ENCODE measurements at regions not wholly inside any gene's neighbourhood (a gene's known extent, or its start where the extent isn't known, plus 50 kb on each side); places are given as distances from the start of the nearest gene placed in this dataset.

DNA sequence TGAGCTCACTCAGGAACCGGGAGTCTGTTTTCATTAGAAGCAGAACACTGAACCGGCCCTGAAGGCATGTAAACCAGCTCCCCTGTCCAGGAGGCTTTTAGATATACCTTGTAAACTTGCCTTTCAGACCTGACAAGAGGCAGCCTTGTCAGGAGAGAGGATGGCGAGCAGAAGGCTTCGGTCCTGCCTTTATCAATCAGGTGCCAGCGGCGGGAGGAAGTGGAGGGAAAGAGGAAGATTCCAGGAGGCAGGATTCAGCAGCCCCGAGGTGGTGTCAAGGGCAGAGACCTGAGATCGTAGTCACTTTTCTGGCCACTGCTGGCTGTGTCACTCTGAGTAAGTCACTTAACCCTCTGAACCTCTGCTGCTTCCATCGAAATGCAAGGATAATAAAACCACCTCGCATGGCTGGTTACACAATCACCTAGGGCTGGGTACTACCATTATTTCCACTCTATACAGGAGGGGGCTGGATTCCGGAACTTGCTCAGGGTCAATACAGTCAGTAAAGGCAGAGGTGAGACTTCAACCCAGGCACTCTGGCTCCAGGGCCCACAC lies 181.0 kb downstream of the CHST1 start:
- Histone ChIP-seq H3K4me1 (ENCODE audit: low read depth) (no peaks in the 10 kb centered on the region), H3K9me3 (ENCODE audit: low read depth) (no peaks in the 10 kb centered on the region), H3K27ac (no peak overlapping the region), H3K36me3 (no peaks in the 10 kb centered on the region), H3K4me3 (no peak overlapping the region), H3K27me3 (no peaks in the 10 kb centered on the region)
- TF ChIP-seq, protein P1, sequence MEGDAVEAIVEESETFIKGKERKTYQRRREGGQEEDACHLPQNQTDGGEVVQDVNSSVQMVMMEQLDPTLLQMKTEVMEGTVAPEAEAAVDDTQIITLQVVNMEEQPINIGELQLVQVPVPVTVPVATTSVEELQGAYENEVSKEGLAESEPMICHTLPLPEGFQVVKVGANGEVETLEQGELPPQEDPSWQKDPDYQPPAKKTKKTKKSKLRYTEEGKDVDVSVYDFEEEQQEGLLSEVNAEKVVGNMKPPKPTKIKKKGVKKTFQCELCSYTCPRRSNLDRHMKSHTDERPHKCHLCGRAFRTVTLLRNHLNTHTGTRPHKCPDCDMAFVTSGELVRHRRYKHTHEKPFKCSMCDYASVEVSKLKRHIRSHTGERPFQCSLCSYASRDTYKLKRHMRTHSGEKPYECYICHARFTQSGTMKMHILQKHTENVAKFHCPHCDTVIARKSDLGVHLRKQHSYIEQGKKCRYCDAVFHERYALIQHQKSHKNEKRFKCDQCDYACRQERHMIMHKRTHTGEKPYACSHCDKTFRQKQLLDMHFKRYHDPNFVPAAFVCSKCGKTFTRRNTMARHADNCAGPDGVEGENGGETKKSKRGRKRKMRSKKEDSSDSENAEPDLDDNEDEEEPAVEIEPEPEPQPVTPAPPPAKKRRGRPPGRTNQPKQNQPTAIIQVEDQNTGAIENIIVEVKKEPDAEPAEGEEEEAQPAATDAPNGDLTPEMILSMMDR (IDR thresholded peaks at IDR 0.05; ENCODE audit: low read depth, low read length): no peak
- DNase-seq (ENCODE audit: low read depth in 1 of 2, low spot score in 1 of 2): no peak

DNA sequence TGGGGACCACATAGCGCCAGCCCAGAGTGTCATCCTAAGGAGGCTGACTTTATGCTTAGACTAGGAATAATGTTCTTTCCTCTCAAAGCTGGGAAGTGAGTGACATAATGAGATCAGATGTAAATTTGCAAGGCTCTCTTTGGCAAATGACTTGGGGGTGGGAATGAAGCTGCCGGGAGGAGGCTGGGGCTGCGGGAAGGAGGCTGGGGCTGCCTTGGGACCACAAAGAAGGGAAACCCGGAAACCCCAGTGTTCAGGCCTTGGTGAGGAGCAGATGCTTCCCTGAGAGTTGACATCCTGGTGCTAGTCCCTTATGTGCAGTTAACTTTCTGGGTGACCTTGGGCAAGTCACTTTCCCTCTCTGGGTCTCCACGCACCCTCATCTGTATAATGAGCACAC lies 182.0 kb downstream of the CHST1 start:
- Histone ChIP-seq H3K4me3 (no peak overlapping the region), H3K27ac (no peak overlapping the region), H3K36me3 (no peaks in the 10 kb centered on the region), H3K27me3 (peaks cover 5% of the 10 kb centered on the region), H3K9me3 (ENCODE audit: low read depth) (no peaks in the 10 kb centered on the region), H3K4me1 (ENCODE audit: low read depth) (no peaks in the 10 kb centered on the region)
- DNase-seq (ENCODE audit: low read depth in 1 of 2, low spot score in 1 of 2): no peak
- TF ChIP-seq, protein P1 (IDR thresholded peaks at IDR 0.05; ENCODE audit: low read depth, low read length): no peak

DNA sequence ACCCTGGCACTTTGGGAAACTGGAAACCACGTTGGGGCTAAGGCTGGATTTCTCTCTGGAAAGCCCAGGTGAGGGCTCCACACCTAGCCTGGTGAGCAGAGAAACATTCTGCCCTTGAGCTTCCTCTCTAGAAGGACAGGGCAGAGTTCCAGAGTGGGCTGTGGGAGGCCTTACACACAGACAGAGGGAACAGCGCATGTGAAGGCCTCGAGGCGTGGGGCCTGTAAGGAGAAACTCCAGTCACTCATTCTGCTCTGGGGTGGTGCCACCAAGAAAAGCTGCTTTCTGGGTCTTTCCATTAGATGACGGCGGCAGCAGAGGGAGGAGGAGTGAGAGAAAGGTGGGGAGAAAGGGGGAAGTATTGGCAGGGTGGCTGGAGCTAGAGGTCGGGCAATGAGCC lies 183.1 kb downstream of the CHST1 start:
- H3K27ac ChIP-seq: no peak overlapping the region
- H3K9me3 ChIP-seq (ENCODE audit: low read depth): no peaks in the 10 kb centered on the region
- TF ChIP-seq, protein P1 (IDR thresholded peaks at IDR 0.05; ENCODE audit: low read depth, low read length): no peak
- H3K4me3 ChIP-seq: no peak overlapping the region
- DNase-seq (ENCODE audit: low read depth in 1 of 2, low spot score in 1 of 2): no peak
- no peaks in the 10 kb centered on the region for H3K36me3 ChIP-seq
- H3K27me3 ChIP-seq: peaks cover 5% of the 10 kb centered on the region
- no peaks in the 10 kb centered on the region for H3K4me1 ChIP-seq (ENCODE audit: low read depth)

DNA sequence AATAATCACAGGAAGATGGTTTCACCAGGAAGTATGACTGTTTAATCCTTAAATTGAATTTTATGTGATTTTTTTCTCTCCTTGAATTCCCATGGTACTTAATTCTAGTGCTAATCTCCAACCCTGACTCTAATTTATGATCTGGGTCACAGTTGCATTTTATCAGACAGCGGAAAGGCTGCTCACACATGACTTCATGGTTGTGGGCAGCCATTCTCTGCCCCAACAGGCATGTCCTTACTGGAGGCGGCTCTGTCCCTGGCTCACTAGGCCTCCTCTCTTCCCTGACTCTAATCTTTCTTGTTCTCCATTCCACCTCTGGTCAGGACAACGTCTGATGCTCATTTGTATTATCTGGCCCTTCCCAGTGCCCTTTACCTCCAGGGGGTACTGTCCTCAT lies 184.4 kb downstream of the CHST1 start:
- Histone ChIP-seq H3K4me3 (no peak overlapping the region), H3K36me3 (no peaks in the 10 kb centered on the region), H3K4me1 (ENCODE audit: low read depth) (no peaks in the 10 kb centered on the region), H3K27me3 (peaks cover 5% of the 10 kb centered on the region), H3K27ac (no peak overlapping the region), H3K9me3 (ENCODE audit: low read depth) (no peaks in the 10 kb centered on the region)
- no peak for DNase-seq (ENCODE audit: low read depth in 1 of 2, low spot score in 1 of 2)
- TF ChIP-seq, protein P1 (IDR thresholded peaks at IDR 0.05; ENCODE audit: low read depth, low read length): no peak

DNA sequence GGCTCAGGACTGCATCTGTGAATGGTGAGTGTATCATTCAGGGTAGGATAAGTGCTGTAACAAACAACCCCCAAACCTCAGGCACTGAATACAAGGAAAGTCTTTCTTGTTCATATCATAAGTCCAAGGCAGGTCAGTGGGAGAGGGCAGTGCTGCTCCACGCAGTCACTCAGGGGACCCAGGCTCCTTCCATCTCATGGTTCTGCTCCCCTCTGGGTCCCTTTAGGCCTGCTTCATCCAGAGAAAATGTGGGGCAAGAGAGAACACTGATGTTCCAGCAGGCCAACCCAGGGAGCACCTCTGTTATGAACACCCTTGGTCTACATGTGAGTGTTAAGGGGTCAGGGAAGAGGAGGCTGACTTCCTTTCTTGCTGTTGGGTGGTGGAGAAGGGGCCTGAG lies 187.8 kb downstream of the CHST1 start:
- TF ChIP-seq, protein P1 (IDR thresholded peaks at IDR 0.05; ENCODE audit: low read depth, low read length): no peak
- no peak for DNase-seq (ENCODE audit: low read depth in 1 of 2, low spot score in 1 of 2)
- peaks cover 5% of the 10 kb centered on the region for H3K27me3 ChIP-seq
- no peaks in the 10 kb centered on the region for H3K9me3 ChIP-seq (ENCODE audit: low read depth)
- no peaks in the 10 kb centered on the region for H3K4me1 ChIP-seq (ENCODE audit: low read depth)
- no peak overlapping the region for H3K27ac ChIP-seq
- no peak overlapping the region for H3K4me3 ChIP-seq
- no peaks in the 10 kb centered on the region for H3K36me3 ChIP-seq

DNA sequence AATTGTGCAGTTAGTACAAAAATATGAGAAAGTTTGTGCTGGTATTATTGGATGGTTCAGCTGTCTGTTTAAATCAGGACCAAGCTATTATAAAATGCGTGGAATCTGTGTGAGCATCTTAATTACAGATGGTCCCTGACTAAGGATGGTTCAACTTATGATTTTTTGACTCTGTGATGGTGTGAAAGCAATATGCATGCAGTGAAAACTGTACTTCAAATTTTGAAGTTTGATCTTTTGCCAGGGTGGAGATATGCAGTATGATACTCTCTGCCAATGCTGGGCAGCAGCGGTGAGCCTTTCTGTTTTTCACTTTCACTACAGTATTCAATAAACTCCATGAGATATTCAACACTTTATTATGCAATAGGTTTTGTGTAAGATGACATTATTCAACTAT lies 189.3 kb downstream of the CHST1 start:
- no peaks in the 10 kb centered on the region for H3K9me3 ChIP-seq (ENCODE audit: low read depth)
- peaks cover 5% of the 10 kb centered on the region for H3K27me3 ChIP-seq
- TF ChIP-seq, protein P1 (IDR thresholded peaks at IDR 0.05; ENCODE audit: low read depth, low read length): no peak
- H3K36me3 ChIP-seq: no peaks in the 10 kb centered on the region
- no peaks in the 10 kb centered on the region for H3K4me1 ChIP-seq (ENCODE audit: low read depth)
- no peak overlapping the region for H3K27ac ChIP-seq
- H3K4me3 ChIP-seq: no peak overlapping the region
- no peak for DNase-seq (ENCODE audit: low read depth in 1 of 2, low spot score in 1 of 2)
